GM13976 (cell line): ENCODE measurements at regions not wholly inside any gene's neighbourhood (a gene's known extent, or its start where the extent isn't known, plus 50 kb on each side); places are given as distances from the start of the nearest gene placed in this dataset.
"Not testable (repeated sequence)": the region's sequence is repeated elsewhere in the genome, so short reads cannot be mapped to it uniquely, and the experiment has no call there.

Experiments
- DNase-seq: peaks from one replicate; pipeline ENCODE4 v3.0.0; 2012; ENCODE audit warnings: low spot score
- CTCF ChIP-seq: IDR thresholded peaks from 2 replicates; pipeline ENCODE4 v1.5.1; 2012; ENCODE audit warnings: borderline replicate concordance, mild to moderate bottlenecking; ENCODE audit not compliant: insufficient read depth; ENCODE audit errors: extremely low read depth, missing control alignments, control extremely low read depth
- in situ Hi-C: fragments of 300-500 bp; cut with MboI; formaldehyde crosslinking; loops from one replicate; pipeline ENCODE4 v1.12.0; 2022; ENCODE audit warnings: low sequenced_read_pairs, mixed read lengths, inconsistent platforms; ENCODE audit not compliant: unreplicated experiment

DNA sequence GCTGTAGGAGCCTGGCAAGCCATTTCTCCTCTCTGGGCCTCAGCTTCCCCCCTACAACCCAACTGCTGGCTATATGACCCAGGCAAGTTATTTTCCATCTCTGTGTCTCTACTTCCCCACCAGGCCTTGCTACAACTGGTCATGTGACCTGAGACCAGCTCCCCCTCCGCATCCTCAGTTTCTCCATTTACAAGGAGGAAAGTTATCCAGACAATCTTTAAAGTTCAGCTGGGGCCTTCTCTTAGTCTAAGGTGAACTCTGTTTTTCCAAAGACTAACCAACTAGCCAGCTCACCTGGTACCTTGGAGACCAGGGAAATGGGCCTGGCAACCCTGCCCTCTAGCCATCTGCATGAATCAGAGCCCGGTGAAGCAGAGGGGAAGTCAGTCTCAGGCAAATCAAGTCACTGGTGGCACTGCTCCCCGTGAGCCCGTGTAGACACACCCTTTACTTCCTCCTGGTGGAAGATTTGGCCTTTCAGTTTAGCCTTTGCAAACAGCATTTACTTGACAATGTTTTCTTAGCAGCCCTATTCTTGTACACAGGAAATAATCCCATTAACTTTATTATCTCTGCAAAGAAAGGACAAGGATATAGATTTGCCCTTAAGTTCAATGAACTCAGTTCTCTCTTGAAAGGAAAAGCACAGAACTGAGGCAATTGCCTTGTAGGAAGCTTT, 157.7 kb downstream of the VEGFA start:
- no peak for TF ChIP-seq CTCF
- in situ Hi-C loops: no loop called here
- DNase-seq: no peak

- no peak for DNase-seq
- in situ Hi-C loops: no loop called here
- TF ChIP-seq CTCF: no peak
Observed at GRCh38 chr6:43926634-43927531, 156.9 kb downstream of the VEGFA start.

DNA sequence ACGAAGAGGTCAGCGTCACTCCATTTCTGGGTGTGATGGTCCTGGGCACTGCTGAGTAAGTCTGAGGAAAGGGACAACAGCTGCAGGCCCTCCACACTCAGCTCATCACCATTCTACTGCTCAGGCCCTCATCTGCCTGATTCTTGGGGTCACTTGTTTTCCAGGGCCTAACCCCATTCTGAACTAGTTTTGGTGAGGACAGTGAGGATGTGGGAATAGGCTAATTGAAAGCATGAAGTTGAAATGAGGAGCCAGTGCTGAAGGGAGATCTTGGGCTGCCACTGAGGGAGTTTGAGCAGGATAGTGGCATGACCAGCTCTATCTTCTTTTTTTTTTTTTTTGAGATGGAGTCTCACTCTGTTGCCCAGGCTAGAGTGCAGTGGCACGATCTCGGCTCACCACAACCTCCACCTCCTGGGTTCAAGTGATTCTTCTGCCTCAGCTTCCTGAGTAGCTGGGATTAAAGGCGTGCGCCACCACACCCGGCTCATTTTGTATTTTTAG, 155.7 kb downstream of the VEGFA start:
- in situ Hi-C loops: not testable (repeated sequence)

GRCh38 chr6:43924222-43924702, 154.3 kb downstream of the VEGFA start:
- no peak for TF ChIP-seq CTCF
- in situ Hi-C loops: no loop called here
- no peak for DNase-seq

More for the DNA sequence above, 155.7 kb downstream of the VEGFA start:
- not testable (repeated sequence) for DNase-seq

- in situ Hi-C loops: no loop called here
- no peak for DNase-seq
Observed at GRCh38 chr6:43923376-43924221, 153.6 kb downstream of the VEGFA start.

More at GRCh38 chr6:43923376-43924221, 153.6 kb downstream of the VEGFA start:
- TF ChIP-seq CTCF: no peak
